Neural cell (in vitro differentiated cells): ENCODE measurements at regions not wholly inside any gene's neighbourhood (a gene's known extent, or its start where the extent isn't known, plus 50 kb on each side); places are given as distances from the start of the nearest gene placed in this dataset.

Source experiments
- H2AFZ ChIP-seq: fragments of 200-600, 300-800 bp; sonication (generic), shearing (Covaris generic); 2 replicates; pipeline ENCODE4 v1.6.0; 2014; ENCODE audit warnings: low read depth, mild to moderate bottlenecking, antibody characterized with exemption, low read length, moderate library complexity
- H3F3A ChIP-seq: fragments of 200-600 bp; shearing (Covaris generic); 2 replicates; pipeline ENCODE4 v1.6.1; 2016; ENCODE audit warnings: mild to moderate bottlenecking, moderate library complexity, mixed read lengths, antibody characterized with exemption, low read length; ENCODE audit not compliant: insufficient read depth, poor library complexity, severe bottlenecking
- H3K27ac ChIP-seq: fragments of 200-600, 300-800 bp; sonication (generic), shearing (Covaris generic); 2 replicates; pipeline ENCODE4 v1.5.1; 2014; ENCODE audit warnings: mild to moderate bottlenecking, low read length, moderate library complexity
- H3K27me3 ChIP-seq: fragments of 300-800, 200-600 bp; sonication (generic), shearing (Covaris generic); 2 replicates; pipeline ENCODE4 v1.6.0; 2014; ENCODE audit warnings: mild to moderate bottlenecking, low read depth, low read length, moderate library complexity; ENCODE audit not compliant: insufficient read depth
- H3K36me3 ChIP-seq: fragments of 300-800, 200-600 bp; sonication (generic), shearing (Covaris generic); 2 replicates; pipeline ENCODE4 v1.5.1; 2014; ENCODE audit warnings: mild to moderate bottlenecking, antibody characterized with exemption, low read length, moderate library complexity; ENCODE audit not compliant: insufficient read depth
- H3K4me2 ChIP-seq: fragments of 300-800, 200-600 bp; sonication (generic), shearing (Covaris generic); 2 replicates; pipeline ENCODE4 v1.6.0; 2014; ENCODE audit warnings: mild to moderate bottlenecking, low read length
- H3K4me3 ChIP-seq: fragments of 300-800, 200-600 bp; sonication (generic), shearing (Covaris generic); 2 replicates; pipeline ENCODE4 v1.5.1; 2014; ENCODE audit warnings: mild to moderate bottlenecking, low read length, moderate library complexity
- H3K79me2 ChIP-seq: fragments of 200-600 bp; shearing (Covaris generic); replicated peaks from 2 replicates; pipeline ENCODE4 v1.6.0; 2014; ENCODE audit warnings: mild to moderate bottlenecking, low read length, moderate library complexity; ENCODE audit not compliant: insufficient read depth
- H3K9ac ChIP-seq: fragments of 300-800, 200-600 bp; sonication (generic), shearing (Covaris generic); 2 replicates; pipeline ENCODE4 v1.6.1; 2016; ENCODE audit warnings: mild to moderate bottlenecking, low read length, mixed read lengths
- H3K9me2 ChIP-seq: fragments of 200-600 bp; shearing (Covaris generic); 2 replicates; pipeline ENCODE4 v1.6.1; 2016; ENCODE audit warnings: mild to moderate bottlenecking, low read length, mixed read lengths; ENCODE audit not compliant: insufficient read depth
- H3K9me3 ChIP-seq: fragments of 200-600, 300-800 bp; sonication (generic), shearing (Covaris generic); 2 replicates; pipeline ENCODE4 v1.6.1; 2016; ENCODE audit warnings: mild to moderate bottlenecking, mixed run types, low read length, moderate library complexity, mixed read lengths
- H4K20me1 ChIP-seq: fragments of 200-600 bp; shearing (Covaris generic); 2 replicates; pipeline ENCODE4 v1.6.1; 2016; ENCODE audit warnings: mild to moderate bottlenecking, mixed run types; ENCODE audit not compliant: insufficient read depth
- CTCF ChIP-seq: fragments of 450-650 bp; IDR thresholded peaks from 2 replicates; pipeline ENCODE4 v1.5.1; 2014; ENCODE audit warnings: antibody characterized with exemption, mild to moderate bottlenecking, moderate library complexity; ENCODE audit not compliant: poor library complexity, severe bottlenecking
- EP300 ChIP-seq: fragments of 450-650 bp; conservative IDR thresholded peaks from 2 replicates; pipeline ENCODE4 v1.6.1; 2014; ENCODE audit warnings: antibody characterized with exemption, mild to moderate bottlenecking, moderate library complexity; ENCODE audit not compliant: poor library complexity, severe bottlenecking
- EZH2 ChIP-seq: fragments of 200-600, 300-800 bp; shearing (Covaris generic), sonication (generic); IDR thresholded peaks from 2 replicates; pipeline ENCODE4 v1.6.1; 2014; ENCODE audit warnings: antibody characterized with exemption, low read length, borderline replicate concordance, mild to moderate bottlenecking; ENCODE audit not compliant: insufficient read depth, poor library complexity, severe bottlenecking
- MXI1 ChIP-seq: fragments of 450-650 bp; conservative IDR thresholded peaks from 2 replicates; pipeline ENCODE4 v1.6.1; 2014; ENCODE audit warnings: antibody characterized with exemption, mild to moderate bottlenecking; ENCODE audit not compliant: poor library complexity, severe bottlenecking
- POLR2AphosphoS5 ChIP-seq: IDR thresholded peaks from 2 replicates; pipeline ENCODE4 v1.6.1; 2012
- RAD21 ChIP-seq: fragments of 450-650 bp; conservative IDR thresholded peaks from 2 replicates; pipeline ENCODE4 v1.6.1; 2014; ENCODE audit warnings: antibody characterized with exemption, mild to moderate bottlenecking, moderate library complexity
- REST ChIP-seq: IDR thresholded peaks from 2 replicates; pipeline ENCODE4 v1.6.1; 2012; ENCODE audit warnings: borderline replicate concordance
- SMC3 ChIP-seq: fragments of 450-650 bp; conservative IDR thresholded peaks from 2 replicates; pipeline ENCODE4 v1.6.1; 2014; ENCODE audit warnings: antibody characterized with exemption, mild to moderate bottlenecking, moderate library complexity; ENCODE audit not compliant: poor library complexity
- TAF1 ChIP-seq: IDR thresholded peaks from 2 replicates; pipeline ENCODE4 v1.6.1; 2012; ENCODE audit warnings: low read depth

- no peak overlapping the region for H3K4me3 ChIP-seq
- no peaks in the 10 kb centered on the region for H3F3A ChIP-seq
- H3K4me2 ChIP-seq = no peak overlapping the region
- no peaks in the 10 kb centered on the region for H3K27me3 ChIP-seq
- no peaks in the 10 kb centered on the region for H3K36me3 ChIP-seq
- H3K9me2 ChIP-seq = no peaks in the 10 kb centered on the region
- no peak overlapping the region for H3K27ac ChIP-seq
- H3K79me2 ChIP-seq = no peaks in the 10 kb centered on the region
- TF ChIP-seq EP300 (no peak), SMC3 (no peak), REST (no peak), TAF1 (no peak), POLR2AphosphoS5 (no peak), MXI1 (no peak), RAD21 (no peak), EZH2 (no peak), CTCF (no peak)
- no peaks in the 10 kb centered on the region for H3K9me3 ChIP-seq
- no peaks in the 10 kb centered on the region for H4K20me1 ChIP-seq
- H3K9ac ChIP-seq = no peak overlapping the region
- no peak overlapping the region for H2AFZ ChIP-seq
These were observed 114.6 kb downstream of the ARL4A start for GRCh38 chr7:12802070-12802469.

GRCh38 chr7:12803542-12803941 lies 116.1 kb downstream of the ARL4A start:
- Histone ChIP-seq H3K79me2 (no peaks in the 10 kb centered on the region), H3K9ac (no peak overlapping the region), H4K20me1 (no peaks in the 10 kb centered on the region), H3K4me2 (no peak overlapping the region), H3F3A (no peaks in the 10 kb centered on the region), H3K36me3 (no peaks in the 10 kb centered on the region), H3K27ac (no peak overlapping the region), H2AFZ (no peak overlapping the region), H3K4me3 (no peak overlapping the region), H3K27me3 (no peaks in the 10 kb centered on the region), H3K9me3 (no peaks in the 10 kb centered on the region), H3K9me2 (no peaks in the 10 kb centered on the region)
- no peak for TF ChIP-seq EP300
- TF ChIP-seq EZH2 = no peak
- TF ChIP-seq RAD21 = no peak
- no peak for TF ChIP-seq TAF1
- no peak for TF ChIP-seq CTCF
- TF ChIP-seq REST = no peak
- no peak for TF ChIP-seq POLR2AphosphoS5
- no peak for TF ChIP-seq SMC3
